H1 (cell line): ENCODE measurements at regions not wholly inside any gene's neighbourhood (a gene's known extent, or its start where the extent isn't known, plus 50 kb on each side); places are given as distances from the start of the nearest gene placed in this dataset.

Experiments
- CTCF ChIA-PET: fragments of 300-600 bp; sonication (Branson Sonifier 250); formaldehyde crosslinking; loops from one replicate; lab custom pipeline; 2021; ENCODE audit not compliant: partially characterized antibody; lab: Charles Lee
- POLR2A ChIA-PET: fragments of 300-600 bp; sonication (Branson Sonifier 250); formaldehyde crosslinking; loops from one replicate; lab custom pipeline; 2021; ENCODE audit warnings: inconsistent platforms; ENCODE audit not compliant: partially characterized antibody; lab: Charles Lee
- DNase-seq, 2 experiments: peaks; one replicate each; pipeline versions ENCODE4 v3.0.0 to v3.0.0-alpha.2; 2010 to 2022; ENCODE audit warnings: low spot score in 2 of 2, low read depth in 1 of 2, mixed read lengths in 1 of 2
- FAIRE-seq: peaks from 2 replicates; lab custom pipeline; 2011; peaks lifted over from hg19 to GRCh38; lab: Jason Lieb, UNC
- H2AFZ ChIP-seq: 2 replicates; pipeline ENCODE4 v1.8.1; 2012; ENCODE audit warnings: low read length, inconsistent platforms
- H2AK5ac ChIP-seq: 2 replicates; pipeline ENCODE4 v1.6.1; 2013; ENCODE audit warnings: low read depth, low read length
- H2BK120ac ChIP-seq: replicated peaks from 2 replicates; pipeline ENCODE3; 2013; ENCODE audit warnings: low read depth, low read length, inconsistent platforms
- H2BK12ac ChIP-seq: 2 replicates; pipeline ENCODE4 v1.6.1; 2013; ENCODE audit warnings: low read depth, low read length
- H2BK15ac ChIP-seq: 2 replicates; pipeline ENCODE4 v1.6.1; 2013; ENCODE audit warnings: low read length
- H2BK20ac ChIP-seq: 2 replicates; pipeline ENCODE4 v1.6.1; 2013; ENCODE audit warnings: low read length
- H2BK5ac ChIP-seq: 2 replicates; pipeline ENCODE4 v1.6.1; 2013; ENCODE audit warnings: low read depth, low read length
- H3K14ac ChIP-seq: 2 replicates; pipeline ENCODE4 v1.6.1; 2013; ENCODE audit warnings: inconsistent platforms; ENCODE audit not compliant: insufficient read length
- H3K18ac ChIP-seq: 2 replicates; pipeline ENCODE4 v1.6.1; 2013; ENCODE audit warnings: low read length; ENCODE audit errors: extremely low read depth
- H3K23ac ChIP-seq: 2 replicates; pipeline ENCODE4 v1.6.1; 2013; ENCODE audit warnings: inconsistent platforms; ENCODE audit not compliant: insufficient read length
- H3K23me2 ChIP-seq: 2 replicates; pipeline ENCODE4 v1.6.1; 2013; ENCODE audit warnings: low read depth, low read length
- H3K27ac ChIP-seq: 2 replicates; pipeline ENCODE4 v1.6.1; 2011; ENCODE audit warnings: low read depth, low read length, inconsistent platforms
- H3K27me3 ChIP-seq, 4 experiments: replicated peaks in 1 of 4; 1 replicate in 1 of 4; 2 replicates in 3 of 4; pipeline versions ENCODE4 v1.6.1 to v1.8.1; 2011 to 2013; ENCODE audit warnings: low read length in 3 of 4, mild to moderate bottlenecking in 3 of 4, inconsistent platforms in 2 of 4, mixed read lengths in 2 of 4, moderate library complexity in 1 of 4; ENCODE audit not compliant: control insufficient read depth in 3 of 4, insufficient read depth in 3 of 4; ENCODE audit errors: extremely low read depth in 1 of 4
- H3K36me3 ChIP-seq, 4 experiments: 2 replicates each; pipeline versions ENCODE4 v1.6.1 to v1.8.1; 2011 to 2013; ENCODE audit warnings: mild to moderate bottlenecking in 4 of 4, low read length in 3 of 4, moderate library complexity in 2 of 4, control low read depth in 1 of 4, inconsistent platforms in 1 of 4; ENCODE audit not compliant: insufficient read depth in 4 of 4, control insufficient read depth in 2 of 4
- H3K4ac ChIP-seq: replicated peaks from 2 replicates; pipeline ENCODE3; 2013; ENCODE audit warnings: low read length, low read depth, mixed read lengths, inconsistent platforms; ENCODE audit not compliant: insufficient read length
- H3K4me1 ChIP-seq, 4 experiments: replicated peaks in 1 of 4; 1 replicate in 1 of 4; 2 replicates in 3 of 4; pipeline versions ENCODE4 v1.6.1 to v1.8.1; 2011 to 2013; ENCODE audit warnings: low read length in 3 of 4, inconsistent platforms in 2 of 4, mixed read lengths in 1 of 4; ENCODE audit not compliant: insufficient read depth in 4 of 4, control insufficient read depth in 3 of 4
- H3K4me2 ChIP-seq, 2 experiments: 2 replicates each; pipeline versions ENCODE4 v1.6.1 to v1.8.1; 2011 to 2013; ENCODE audit warnings: low read depth in 2 of 2, low read length in 2 of 2, control low read depth in 1 of 2, inconsistent platforms in 1 of 2, mild to moderate bottlenecking in 1 of 2; ENCODE audit not compliant: insufficient read depth in 1 of 2
- H3K4me3 ChIP-seq, 4 experiments: fragments of 200-600, 300-600 bp in 1 of 4; sonication (generic), shearing (Covaris generic), sonication (Bioruptor Twin) in 1 of 4; 2 replicates each; pipeline versions ENCODE4 v1.5.1 to v1.8.1; 2011 to 2016; ENCODE audit warnings: low read length in 4 of 4, low read depth in 3 of 4, control low read depth in 2 of 4, inconsistent platforms in 2 of 4, mild to moderate bottlenecking in 2 of 4, mixed read lengths in 1 of 4, moderate library complexity in 1 of 4; ENCODE audit not compliant: insufficient read depth in 2 of 4; ENCODE audit errors: extremely low read depth in 1 of 4
- H3K56ac ChIP-seq: replicated peaks from 2 replicates; pipeline ENCODE3; 2013; ENCODE audit warnings: low read depth, mild to moderate bottlenecking, mixed read lengths, low read length, inconsistent platforms; ENCODE audit not compliant: insufficient read length
- H3K79me1 ChIP-seq: 2 replicates; pipeline ENCODE4 v1.6.1; 2013; ENCODE audit warnings: low read depth, low read length, control low read depth
- H3K79me2 ChIP-seq, 2 experiments: 2 replicates each; pipeline versions ENCODE4 v1.6.1 to v1.8.1; 2012 to 2013; ENCODE audit warnings: low read length in 2 of 2, mild to moderate bottlenecking in 2 of 2, inconsistent platforms in 1 of 2; ENCODE audit not compliant: insufficient read depth in 2 of 2, control insufficient read depth in 1 of 2
- H3K9ac ChIP-seq, 4 experiments: replicated peaks in 1 of 4; 1 replicate in 1 of 4; 2 replicates in 3 of 4; pipeline versions ENCODE4 v1.6.1 to v1.8.1; 2011 to 2013; ENCODE audit warnings: low read depth in 3 of 4, low read length in 3 of 4, control low read depth in 2 of 4, mild to moderate bottlenecking in 2 of 4, moderate library complexity in 2 of 4, inconsistent platforms in 1 of 4; ENCODE audit errors: extremely low read depth in 1 of 4
- H3K9me3 ChIP-seq, 2 experiments: 2 replicates each; pipeline versions ENCODE4 v1.6.1 to v1.8.1; 2012 to 2013; ENCODE audit warnings: mild to moderate bottlenecking in 2 of 2, moderate library complexity in 2 of 2, control low read depth in 1 of 2, inconsistent platforms in 1 of 2, low read depth in 1 of 2, low read length in 1 of 2, mixed read lengths in 1 of 2; ENCODE audit not compliant: insufficient read depth in 2 of 2
- H4K20me1 ChIP-seq, 2 experiments: replicated peaks in 1 of 2; 2 replicates each; pipeline versions ENCODE3 to v1.8.1; 2011 to 2013; ENCODE audit warnings: inconsistent platforms in 2 of 2, low read length in 2 of 2, mild to moderate bottlenecking in 1 of 2; ENCODE audit not compliant: insufficient read depth in 2 of 2, control insufficient read depth in 1 of 2
- H4K5ac ChIP-seq: 2 replicates; pipeline ENCODE4 v1.6.1; 2013; ENCODE audit warnings: low read length, low read depth, mixed read lengths, inconsistent platforms; ENCODE audit not compliant: insufficient read length
- H4K8ac ChIP-seq: 2 replicates; pipeline ENCODE4 v1.8.0; 2013; ENCODE audit warnings: mild to moderate bottlenecking, moderate library complexity, low read length, inconsistent platforms; ENCODE audit not compliant: insufficient read depth; ENCODE audit errors: extremely low read depth
- H4K91ac ChIP-seq: replicated peaks from 2 replicates; pipeline ENCODE3; 2013; ENCODE audit warnings: low read length, mixed read lengths, inconsistent platforms; ENCODE audit not compliant: insufficient read length
- RNF2 ChIP-seq: fragments of 200-900, 300-1000 bp; sonication (generic); IDR thresholded peaks from 2 replicates; pipeline ENCODE4 v1.7.1; 2016; ENCODE audit warnings: borderline replicate concordance, low read depth, mild to moderate bottlenecking, antibody characterized with exemption, low read length; ENCODE audit not compliant: poor library complexity, severe bottlenecking; ENCODE audit errors: missing control alignments
- WGBS, 2 experiments: shearing (Covaris generic) in 1 of 2; methylation state at CpG; one replicate each; pipeline versions ENCODE4 v1.1.6 to v1.1.7; 2013 to 2015; ENCODE audit warnings: low lambda C conversion rate in 2 of 2, mixed read lengths in 2 of 2, inconsistent platforms in 1 of 2, low coverage in 1 of 2, missing lambda C conversion rate in 1 of 2; ENCODE audit not compliant: insufficient replicate concordance in 2 of 2, insufficient coverage in 1 of 2, insufficient read length in 1 of 2; ENCODE audit errors: extremely low coverage in 1 of 2, missing lambda C conversion rate in 1 of 2; 5-methylcytosine and 5-hydroxymethylcytosine counted together
- TF ChIP-seq, protein P1 (sequence below): IDR thresholded peaks from 2 replicates; pipeline ENCODE4 v1.6.1; 2012; ENCODE audit warnings: inconsistent platforms

DNA sequence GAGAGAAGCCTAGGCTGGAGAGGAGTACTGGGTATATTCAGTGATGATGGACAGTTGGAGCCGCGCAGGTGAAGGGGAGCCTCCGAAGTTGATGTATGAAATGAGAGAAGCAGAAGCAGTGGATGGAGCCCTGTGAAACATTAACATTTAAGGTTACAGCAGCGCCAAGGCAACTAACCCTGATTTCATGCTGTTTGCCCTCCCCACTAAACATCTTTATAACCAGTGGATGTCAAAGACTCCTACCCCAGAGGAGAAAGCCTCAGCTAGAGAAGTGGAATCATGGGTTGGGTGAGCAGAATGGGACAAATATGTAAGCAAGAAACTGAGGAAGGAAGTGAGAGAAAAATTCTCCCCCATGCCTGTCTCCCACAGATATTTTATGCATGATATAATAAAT is 92.0 kb upstream of the NMNAT3 start:
- Histone ChIP-seq H3K9ac (no peak overlapping the region), H4K5ac (no peak overlapping the region), H3K27me3 (no peaks in the 10 kb centered on the region), H3K27ac (no peak overlapping the region), H3K23ac (no peak overlapping the region), H3K79me1 (no peaks in the 10 kb centered on the region), H2BK15ac (no peak overlapping the region), H3K56ac (no peak overlapping the region), H3K4ac (no peak overlapping the region), H3K36me3 (no peaks in the 10 kb centered on the region), H2BK5ac (no peak overlapping the region), H4K20me1 (no peaks in the 10 kb centered on the region), H2BK12ac (no peak overlapping the region), H3K9me3 (no peaks in the 10 kb centered on the region), H2AFZ (no peak overlapping the region)
- POLR2A ChIA-PET = no interaction called here
- WGBS, 2 experiments = 88% methylated on average over 4 of the region's 4 CpGs; no CpG with 5 or more reads in 1 of the 2 experiments
- CTCF ChIA-PET = no interaction called here
- no peak for DNase-seq
- TF ChIP-seq, protein P1, sequence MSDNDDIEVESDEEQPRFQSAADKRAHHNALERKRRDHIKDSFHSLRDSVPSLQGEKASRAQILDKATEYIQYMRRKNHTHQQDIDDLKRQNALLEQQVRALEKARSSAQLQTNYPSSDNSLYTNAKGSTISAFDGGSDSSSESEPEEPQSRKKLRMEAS = no peak
- TF ChIP-seq RNF2 = no peak
- TF ChIP-seq, all 59 proteins: peak for 0
- no peak for FAIRE-seq
- H2BK20ac ChIP-seq = no peak overlapping the region
- H3K4me3 ChIP-seq = no peak overlapping the region
- H4K91ac ChIP-seq = no peak overlapping the region
- H3K79me2 ChIP-seq = no peaks in the 10 kb centered on the region
- no peak overlapping the region for H3K4me2 ChIP-seq
- H3K18ac ChIP-seq = no peak overlapping the region
- peaks cover 3 to 8% (median 6%) of the 10 kb centered on the region in 4 experiments; a peak in 6 of 7 replicates for H3K4me1 ChIP-seq
- H2AK5ac ChIP-seq = no peak overlapping the region
- no peak overlapping the region for H4K8ac ChIP-seq
- no peak overlapping the region for H2BK120ac ChIP-seq
- H3K14ac ChIP-seq = no peak overlapping the region
- 0 out of 2 replicates have a peak, but pooled peaks cover 2% of the 10 kb centered on the region for H3K23me2 ChIP-seq
